Ovary (tissue), 7 donors: ENCODE measurements at regions not wholly inside any gene's neighbourhood (a gene's known extent, or its start where the extent isn't known, plus 50 kb on each side); places are given as distances from the start of the nearest gene placed in this dataset.

Experiments used
- DNase-seq, 5 donors: peaks; one replicate each; pipeline ENCODE4 v3.0.0-alpha.2; 2019 to 2020
- H3K27ac ChIP-seq, 2 donors: fragments of 200-600 bp; one replicate each; pipeline versions ENCODE4 v1.5.1 to v1.8.0; 2019 to 2022
- H3K27me3 ChIP-seq: fragments of 200-600 bp; one replicate; pipeline ENCODE4 v1.8.0; 2022
- H3K36me3 ChIP-seq: fragments of 200-600 bp; sonication (generic); one replicate; pipeline ENCODE4 v1.5.1; 2019
- H3K4me1 ChIP-seq: one replicate; pipeline ENCODE4 v1.8.1; 2013; ENCODE audit warnings: mild to moderate bottlenecking, moderate library complexity; ENCODE audit not compliant: insufficient read depth
- H3K4me3 ChIP-seq: fragments of 200-600 bp; sonication (generic); one replicate; pipeline ENCODE4 v1.5.1; 2017
- H3K9me3 ChIP-seq, 2 donors: fragments of 200-600 bp in 1 of 2; sonication (generic) in 1 of 2; one replicate each; pipeline versions ENCODE4 v1.5.1 to v1.8.1; 2013 to 2019; ENCODE audit warnings: mild to moderate bottlenecking in 1 of 2, moderate library complexity in 1 of 2
- EP300 ChIP-seq: sonication (generic); formaldehyde crosslinking; IDR thresholded peaks from one replicate; pipeline ENCODE4 v1.6.1; 2017; ENCODE audit warnings: antibody characterized with exemption
- POLR2A ChIP-seq: fragments of 450-650 bp; IDR thresholded peaks from one replicate; pipeline ENCODE4 v1.6.1; 2017; ENCODE audit warnings: antibody characterized with exemption, mild to moderate bottlenecking, moderate library complexity
- WGBS, 3 donors: extraction: QIAGEN DNeasy Blood & Tissue Kit in 1 of 3; methylation state at CpG; one replicate each; pipeline versions ENCODE4 v1.1.5 to v1.1.7; 2013 to 2017; 5-methylcytosine and 5-hydroxymethylcytosine counted together
- intact Hi-C, 4 donors: fragments of 100-400 bp; cut with DNase I; formaldehyde crosslinking; loops; one replicate each; pipeline versions ENCODE4 v1.11.0 to v1.15.1; 2022 to 2023
- TF ChIP-seq, protein P1 (sequence below), 3 donors: fragments of 450-650 bp in 2 of 3; fragments of 200-600 bp in 1 of 3; IDR thresholded peaks; one replicate each; pipeline versions ENCODE4 v1.5.1 to v1.8.0; 2016 to 2022; ENCODE audit warnings: antibody characterized with exemption in 3 of 3, mild to moderate bottlenecking in 1 of 3
- donor health status: DM: no; HTN: no; CAD: no; lungs with moderate emphysema.
- donor health status: DM: no; HTN: no; CAD: no.
- donor health status: Bipolar disorder and iron deficiency.
- donor health status: DM: no; HTN: no; CAD: no.
- donor health status: DM: yes; HTN: yes; CAD: no.

GRCh38 chr12:15033029-15033428 lies 60.2 kb downstream of the PDE6H start:
- TF ChIP-seq, protein P1, sequence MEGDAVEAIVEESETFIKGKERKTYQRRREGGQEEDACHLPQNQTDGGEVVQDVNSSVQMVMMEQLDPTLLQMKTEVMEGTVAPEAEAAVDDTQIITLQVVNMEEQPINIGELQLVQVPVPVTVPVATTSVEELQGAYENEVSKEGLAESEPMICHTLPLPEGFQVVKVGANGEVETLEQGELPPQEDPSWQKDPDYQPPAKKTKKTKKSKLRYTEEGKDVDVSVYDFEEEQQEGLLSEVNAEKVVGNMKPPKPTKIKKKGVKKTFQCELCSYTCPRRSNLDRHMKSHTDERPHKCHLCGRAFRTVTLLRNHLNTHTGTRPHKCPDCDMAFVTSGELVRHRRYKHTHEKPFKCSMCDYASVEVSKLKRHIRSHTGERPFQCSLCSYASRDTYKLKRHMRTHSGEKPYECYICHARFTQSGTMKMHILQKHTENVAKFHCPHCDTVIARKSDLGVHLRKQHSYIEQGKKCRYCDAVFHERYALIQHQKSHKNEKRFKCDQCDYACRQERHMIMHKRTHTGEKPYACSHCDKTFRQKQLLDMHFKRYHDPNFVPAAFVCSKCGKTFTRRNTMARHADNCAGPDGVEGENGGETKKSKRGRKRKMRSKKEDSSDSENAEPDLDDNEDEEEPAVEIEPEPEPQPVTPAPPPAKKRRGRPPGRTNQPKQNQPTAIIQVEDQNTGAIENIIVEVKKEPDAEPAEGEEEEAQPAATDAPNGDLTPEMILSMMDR (IDR thresholded peaks at IDR 0.05), result no peak
- TF ChIP-seq EP300, result no peak
- no peak for TF ChIP-seq POLR2A
- WGBS, 3 donors, result 28 to 79% (median 77%) methylated on average over 1 of the region's 1 CpG
- no peaks in the 10 kb centered on the region for H3K4me1 ChIP-seq
- no peak overlapping the region for H3K4me3 ChIP-seq
- no peak overlapping the region for H3K27ac ChIP-seq
- no peaks in the 10 kb centered on the region for H3K36me3 ChIP-seq
- no peak for DNase-seq
- intact Hi-C loops, result no loop called here
- no peaks in the 10 kb centered on the region for H3K27me3 ChIP-seq
- H3K9me3 ChIP-seq, result no peaks in the 10 kb centered on the region

DNA sequence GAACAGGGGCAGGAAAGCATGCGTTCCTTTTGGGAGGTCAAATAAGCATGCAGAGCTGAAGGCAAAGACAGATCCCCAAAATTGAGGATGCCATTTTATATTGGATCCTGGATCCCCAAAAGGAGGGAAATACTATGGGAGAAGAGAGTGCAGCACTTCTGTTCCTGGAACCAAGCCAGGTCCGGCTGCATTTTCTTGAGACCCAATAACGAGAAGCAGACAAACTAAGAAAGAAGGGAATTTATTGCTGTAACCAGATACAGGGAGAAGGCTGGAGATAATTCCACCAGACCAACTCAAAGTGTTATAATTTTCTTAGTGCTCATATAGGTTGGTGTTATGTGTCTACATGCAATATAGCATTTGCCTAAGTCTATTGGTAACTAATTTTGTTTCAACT lies 60.8 kb downstream of the PDE6H start:
- TF ChIP-seq, protein P1 (IDR thresholded peaks at IDR 0.05), result no peak
- TF ChIP-seq POLR2A (no peak), EP300 (no peak)
- Histone ChIP-seq H3K9me3 (no peaks in the 10 kb centered on the region), H3K4me3 (no peak overlapping the region), H3K27me3 (no peaks in the 10 kb centered on the region), H3K27ac (no peak overlapping the region), H3K4me1 (no peaks in the 10 kb centered on the region), H3K36me3 (no peaks in the 10 kb centered on the region)
- intact Hi-C loops, result no loop called here
- DNase-seq, result no peak
- WGBS, 3 donors, result 34 to 45% (median 37%) methylated on average over 3 of the region's 3 CpGs

DNA sequence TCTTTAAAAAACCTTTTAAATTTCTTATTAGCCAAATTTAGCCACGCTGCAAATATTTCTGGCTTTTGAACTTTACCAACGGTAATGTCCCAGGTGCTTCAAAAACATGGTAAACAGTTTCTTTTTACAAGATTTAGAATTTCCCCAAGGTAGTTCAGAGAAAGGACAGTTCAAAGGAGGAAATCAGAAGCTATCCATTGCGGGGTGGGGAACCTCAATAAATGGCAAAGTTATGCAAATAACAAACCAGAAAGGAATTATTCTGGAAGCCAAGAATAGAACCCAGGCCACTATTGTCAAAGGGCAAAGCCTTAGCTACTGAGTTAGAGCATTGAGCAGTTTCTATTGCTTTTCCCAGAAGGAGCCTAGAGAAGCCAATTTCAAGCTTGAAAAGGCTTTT lies 62.3 kb downstream of the PDE6H start:
- no peaks in the 10 kb centered on the region for H3K9me3 ChIP-seq
- no peak for DNase-seq
- no peaks in the 10 kb centered on the region for H3K27me3 ChIP-seq
- TF ChIP-seq, protein P1 (IDR thresholded peaks at IDR 0.05), result no peak
- no peaks in the 10 kb centered on the region for H3K4me1 ChIP-seq
- no peaks in the 10 kb centered on the region for H3K36me3 ChIP-seq
- H3K4me3 ChIP-seq, result no peak overlapping the region
- 85 to 91% (median 85%) methylated on average over 3 of the region's 3 CpGs for WGBS, 3 donors
- intact Hi-C loops, result no loop called here
- no peak overlapping the region for H3K27ac ChIP-seq

GRCh38 chr12:15037091-15037687 lies 64.3 kb downstream of the PDE6H start:
- TF ChIP-seq EP300 (no peak), POLR2A (no peak)
- TF ChIP-seq, protein P1 (IDR thresholded peaks at IDR 0.05), result no peak
- Histone ChIP-seq H3K36me3 (no peaks in the 10 kb centered on the region), H3K4me1 (no peaks in the 10 kb centered on the region), H3K4me3 (no peak overlapping the region), H3K27ac (no peak overlapping the region), H3K9me3 (no peaks in the 10 kb centered on the region), H3K27me3 (no peaks in the 10 kb centered on the region)
- WGBS, 3 donors, result 76 to 86% (median 83%) methylated on average over 10 to 12 of the region's 12 CpGs
- no peak for DNase-seq
- intact Hi-C loops, result no loop called here
